Stimulated activated naive B cell treated with anti-CD40 and anti-IgM and Interleukin-4, amounts not matched to agents 10 μg/mL and 1 μg/mL and 100 μg/mL, for 72 hours (primary cell): ENCODE measurements at regions not wholly inside any gene's neighbourhood (a gene's known extent, or its start where the extent isn't known, plus 50 kb on each side); places are given as distances from the start of the nearest gene placed in this dataset.

ENCODE experiments used
- ATAC-seq, 2 donors: fragments of 150-1000 bp; cut with Tn5 transposase; replicated peaks; 2 replicates each; pipeline ENCODE4 v1.10.0; 2021; ENCODE audit warnings: moderate library complexity in 1 of 2
- DNase-seq: peaks from one replicate; pipeline ENCODE4 v3.0.0; 2021
- H3K27ac Mint-ChIP-seq: one replicate; pipeline ENCODE4 v1.8.0; 2022; ENCODE audit warnings: mild to moderate bottlenecking, mixed read lengths
- H3K27me3 Mint-ChIP-seq, 2 donors: one replicate each; pipeline ENCODE4 v1.8.0; 2022; ENCODE audit warnings: mixed read lengths in 2 of 2
- H3K36me3 Mint-ChIP-seq, 2 donors: one replicate each; pipeline ENCODE4 v1.8.0; 2022; ENCODE audit warnings: mixed read lengths in 2 of 2, mild to moderate bottlenecking in 1 of 2
- H3K4me1 Mint-ChIP-seq, 2 donors: one replicate each; pipeline ENCODE4 v1.8.0; 2022; ENCODE audit warnings: mixed read lengths in 2 of 2, mild to moderate bottlenecking in 1 of 2
- H3K4me3 Mint-ChIP-seq, 2 donors: one replicate each; pipeline ENCODE4 v1.8.0; 2022; ENCODE audit warnings: mild to moderate bottlenecking in 2 of 2, mixed read lengths in 2 of 2, moderate library complexity in 1 of 2
- H3K9me3 Mint-ChIP-seq, 2 donors: one replicate each; pipeline ENCODE4 v1.8.0; 2022; ENCODE audit warnings: mixed read lengths in 2 of 2, mild to moderate bottlenecking in 1 of 2

GRCh38 chr20:1831606-1832005 lies 63.6 kb upstream of the SIRPA start:
- Mint-ChIP-seq H3K9me3 (peaks cover 3 to 4% of the 10 kb centered on the region in 2 donors), H3K4me1 (peaks cover 46 to 69% of the 10 kb centered on the region in 2 donors), H3K4me3 (no peak overlapping the region), H3K27me3 (peaks cover 8 to 10% of the 10 kb centered on the region in 2 donors), H3K36me3 (peaks cover 0 to 4% of the 10 kb centered on the region in 2 donors), H3K27ac (no peak overlapping the region)
- DNase-seq (no peak), ATAC-seq (peak in 1 of 2 donors; percentile 42)

GRCh38 chr20:1831096-1831495 lies 64.1 kb upstream of the SIRPA start:
- peaks cover 48 to 69% of the 10 kb centered on the region in 2 donors for H3K4me1 Mint-ChIP-seq
- peaks cover 5 to 7% of the 10 kb centered on the region in 2 donors for H3K27me3 Mint-ChIP-seq

GRCh38 chr20:1830240-1830639 lies 65.0 kb upstream of the SIRPA start:
- peaks cover 3 to 4% of the 10 kb centered on the region in 2 donors for H3K9me3 Mint-ChIP-seq
- peaks cover 5 to 7% of the 10 kb centered on the region in 2 donors for H3K27me3 Mint-ChIP-seq
- peaks cover 54 to 77% of the 10 kb centered on the region in 2 donors for H3K4me1 Mint-ChIP-seq
- ATAC-seq: no peak
- H3K4me3 Mint-ChIP-seq: no peak overlapping the region
- H3K27ac Mint-ChIP-seq: no peak overlapping the region
- H3K36me3 Mint-ChIP-seq: peaks cover 0 to 4% of the 10 kb centered on the region in 2 donors
- no peak for DNase-seq

More at GRCh38 chr20:1831096-1831495, 64.1 kb upstream of the SIRPA start:
- DNase-seq: no peak
- H3K9me3 Mint-ChIP-seq: peaks cover 3 to 4% of the 10 kb centered on the region in 2 donors
- no peak overlapping the region for H3K27ac Mint-ChIP-seq
- ATAC-seq: peak in 1 of 2 donors; percentile 3
- peaks cover 0 to 4% of the 10 kb centered on the region in 2 donors for H3K36me3 Mint-ChIP-seq
- no peak overlapping the region for H3K4me3 Mint-ChIP-seq

GRCh38 chr20:1829531-1829930 lies 65.7 kb upstream of the SIRPA start:
- Mint-ChIP-seq H3K27me3 (peaks cover 5 to 7% of the 10 kb centered on the region in 2 donors), H3K36me3 (peaks cover 3 to 5% of the 10 kb centered on the region in 2 donors), H3K27ac (no peak overlapping the region), H3K4me1 (peaks cover 60 to 82% of the 10 kb centered on the region in 2 donors), H3K4me3 (peak overlapping the region in 1 of 2 donors; percentile 36), H3K9me3 (peaks cover 3 to 4% of the 10 kb centered on the region in 2 donors)
- DNase-seq (no peak), ATAC-seq (no peak)

- Mint-ChIP-seq H3K4me3 (peak overlapping the region; percentile 27 to 35), H3K27me3 (peaks cover 5 to 7% of the 10 kb centered on the region in 2 donors), H3K27ac (peak overlapping the region; percentile 97), H3K9me3 (peaks cover 6 to 11% of the 10 kb centered on the region in 2 donors), H3K4me1 (peaks cover 68 to 86% of the 10 kb centered on the region in 2 donors), H3K36me3 (peaks cover 11 to 12% of the 10 kb centered on the region in 2 donors)
- ATAC-seq: no peak
- no peak for DNase-seq
These were observed 66.4 kb upstream of the SIRPA start for GRCh38 chr20:1828786-1829131.

- DNase-seq: peak; percentile 73
- peaks cover 74 to 92% of the 10 kb centered on the region in 2 donors for H3K4me1 Mint-ChIP-seq
- peak; percentile 89 to 90 for ATAC-seq
These were observed 67.0 kb upstream of the SIRPA start for GRCh38 chr20:1827974-1828785.

GRCh38 chr20:1827510-1827973 lies 67.7 kb upstream of the SIRPA start:
- no peak overlapping the region for H3K4me3 Mint-ChIP-seq

More at GRCh38 chr20:1827974-1828785, 67.0 kb upstream of the SIRPA start:
- peak overlapping the region; percentile 97 for H3K27ac Mint-ChIP-seq
- peaks cover 5 to 7% of the 10 kb centered on the region in 2 donors for H3K27me3 Mint-ChIP-seq
- H3K36me3 Mint-ChIP-seq: peaks cover 14 to 17% of the 10 kb centered on the region in 2 donors
- H3K4me3 Mint-ChIP-seq: peak overlapping the region; percentile 27 to 58
- H3K9me3 Mint-ChIP-seq: peaks cover 10 to 17% of the 10 kb centered on the region in 2 donors

GRCh38 chr20:1825938-1826445 lies 69.2 kb upstream of the SIRPA start:
- Mint-ChIP-seq H3K4me3 (no peak overlapping the region), H3K36me3 (peaks cover 24 to 33% of the 10 kb centered on the region in 2 donors)

More at GRCh38 chr20:1827510-1827973, 67.7 kb upstream of the SIRPA start:
- peaks cover 4 to 5% of the 10 kb centered on the region in 2 donors for H3K27me3 Mint-ChIP-seq
- peaks cover 71 to 92% of the 10 kb centered on the region in 2 donors for H3K4me1 Mint-ChIP-seq
- DNase-seq (no peak), ATAC-seq (no peak)
- peak overlapping the region; percentile 67 for H3K27ac Mint-ChIP-seq
- peaks cover 11 to 19% of the 10 kb centered on the region in 2 donors for H3K9me3 Mint-ChIP-seq
- peaks cover 14 to 19% of the 10 kb centered on the region in 2 donors for H3K36me3 Mint-ChIP-seq

GRCh38 chr20:1825507-1825906 lies 69.7 kb upstream of the SIRPA start:
- peaks cover 24 to 35% of the 10 kb centered on the region in 2 donors for H3K36me3 Mint-ChIP-seq

More at GRCh38 chr20:1825938-1826445, 69.2 kb upstream of the SIRPA start:
- no peak for ATAC-seq
- Mint-ChIP-seq H3K9me3 (peaks cover 22 to 33% of the 10 kb centered on the region in 2 donors), H3K27ac (peak overlapping the region; percentile 25), H3K4me1 (peaks cover 70 to 91% of the 10 kb centered on the region in 2 donors), H3K27me3 (no peaks in the 10 kb centered on the region)
- DNase-seq: no peak

GRCh38 chr20:1824834-1825233 lies 70.4 kb upstream of the SIRPA start:
- peaks cover 72 to 91% of the 10 kb centered on the region in 2 donors for H3K4me1 Mint-ChIP-seq
- H3K27me3 Mint-ChIP-seq: no peaks in the 10 kb centered on the region
- H3K27ac Mint-ChIP-seq: peak overlapping the region; percentile 22
- peaks cover 24 to 38% of the 10 kb centered on the region in 2 donors for H3K36me3 Mint-ChIP-seq
- H3K4me3 Mint-ChIP-seq: no peak overlapping the region
- peaks cover 22 to 34% of the 10 kb centered on the region in 2 donors for H3K9me3 Mint-ChIP-seq
- DNase-seq (no peak), ATAC-seq (no peak)

More at GRCh38 chr20:1825507-1825906, 69.7 kb upstream of the SIRPA start:
- ATAC-seq (no peak), DNase-seq (no peak)
- no peak overlapping the region for H3K27ac Mint-ChIP-seq
- H3K4me3 Mint-ChIP-seq: no peak overlapping the region
- H3K9me3 Mint-ChIP-seq: peaks cover 22 to 34% of the 10 kb centered on the region in 2 donors
- H3K27me3 Mint-ChIP-seq: no peaks in the 10 kb centered on the region
- H3K4me1 Mint-ChIP-seq: peaks cover 72 to 91% of the 10 kb centered on the region in 2 donors

- H3K27ac Mint-ChIP-seq: peak overlapping the region; percentile 60
- no peak for DNase-seq
- H3K36me3 Mint-ChIP-seq: peaks cover 22 to 38% of the 10 kb centered on the region in 2 donors
- no peaks in the 10 kb centered on the region for H3K27me3 Mint-ChIP-seq
- peaks cover 74 to 91% of the 10 kb centered on the region in 2 donors for H3K4me1 Mint-ChIP-seq
- H3K4me3 Mint-ChIP-seq: no peak overlapping the region
- no peak for ATAC-seq
- H3K9me3 Mint-ChIP-seq: peaks cover 22 to 34% of the 10 kb centered on the region in 2 donors
These were observed 71.0 kb upstream of the SIRPA start for GRCh38 chr20:1824181-1824580.

GRCh38 chr20:1823450-1823844 lies 71.8 kb upstream of the SIRPA start:
- H3K9me3 Mint-ChIP-seq: peaks cover 22 to 34% of the 10 kb centered on the region in 2 donors
- ATAC-seq (peak; percentile 42 to 50), DNase-seq (no peak)
- peaks cover 22 to 38% of the 10 kb centered on the region in 2 donors for H3K36me3 Mint-ChIP-seq
- H3K27me3 Mint-ChIP-seq: peaks cover 0 to 2% of the 10 kb centered on the region in 2 donors
- H3K27ac Mint-ChIP-seq: peak overlapping the region; percentile 92
- H3K4me1 Mint-ChIP-seq: peaks cover 74 to 91% of the 10 kb centered on the region in 2 donors
- H3K4me3 Mint-ChIP-seq: peak overlapping the region in 1 of 2 donors; percentile 37

- peaks cover 75 to 91% of the 10 kb centered on the region in 2 donors for H3K4me1 Mint-ChIP-seq
- DNase-seq (no peak), ATAC-seq (no peak)
- no peak overlapping the region for H3K4me3 Mint-ChIP-seq
- H3K27ac Mint-ChIP-seq: peak overlapping the region; percentile 92
- H3K27me3 Mint-ChIP-seq: peaks cover 0 to 5% of the 10 kb centered on the region in 2 donors
- peaks cover 20 to 38% of the 10 kb centered on the region in 2 donors for H3K36me3 Mint-ChIP-seq
- H3K9me3 Mint-ChIP-seq: peaks cover 18 to 30% of the 10 kb centered on the region in 2 donors
These were observed 72.4 kb upstream of the SIRPA start for GRCh38 chr20:1822564-1823449.
